HG02970 (cell line): ENCODE measurements at regions not wholly inside any gene's neighbourhood (a gene's known extent, or its start where the extent isn't known, plus 50 kb on each side); places are given as distances from the start of the nearest gene placed in this dataset.
"Not testable (repeated sequence)": the region's sequence is repeated elsewhere in the genome, so short reads cannot be mapped to it uniquely, and the experiment has no call there.

Source experiments
- ATAC-seq: cut with Tn5 transposase; IDR thresholded peaks from one replicate; pipeline ENCODE4 v1.9.1; 2021; ENCODE audit warnings: mild to moderate bottlenecking, moderate library complexity, moderate number of reproducible peaks; ENCODE audit not compliant: unreplicated experiment, low FRiP score

- not testable (repeated sequence) for ATAC-seq
Measured at GRCh38 chrX:14984425-14984824, 111.2 kb downstream of the MOSPD2 start.
